Tibial nerve (tissue), 3 donors: ENCODE measurements at regions not wholly inside any gene's neighbourhood (a gene's known extent, or its start where the extent isn't known, plus 50 kb on each side); places are given as distances from the start of the nearest gene placed in this dataset.

Experiments
- POLR2A ChIP-seq, 2 donors: fragments of 450-650 bp; IDR thresholded peaks; one replicate each; pipeline ENCODE4 v1.6.1; 2017; ENCODE audit warnings: antibody characterized with exemption in 2 of 2, mild to moderate bottlenecking in 2 of 2, moderate library complexity in 2 of 2
- TF ChIP-seq, protein P1 (sequence below), 5 experiments: fragments of 200-600 bp in 3 of 5; fragments of 450-650 bp in 2 of 5; sonication (generic) in 3 of 5; IDR thresholded peaks; one replicate each; pipeline ENCODE4 v1.5.1; 2016 to 2019; ENCODE audit warnings: antibody characterized with exemption in 5 of 5, mild to moderate bottlenecking in 3 of 5, moderate library complexity in 2 of 5

DNA sequence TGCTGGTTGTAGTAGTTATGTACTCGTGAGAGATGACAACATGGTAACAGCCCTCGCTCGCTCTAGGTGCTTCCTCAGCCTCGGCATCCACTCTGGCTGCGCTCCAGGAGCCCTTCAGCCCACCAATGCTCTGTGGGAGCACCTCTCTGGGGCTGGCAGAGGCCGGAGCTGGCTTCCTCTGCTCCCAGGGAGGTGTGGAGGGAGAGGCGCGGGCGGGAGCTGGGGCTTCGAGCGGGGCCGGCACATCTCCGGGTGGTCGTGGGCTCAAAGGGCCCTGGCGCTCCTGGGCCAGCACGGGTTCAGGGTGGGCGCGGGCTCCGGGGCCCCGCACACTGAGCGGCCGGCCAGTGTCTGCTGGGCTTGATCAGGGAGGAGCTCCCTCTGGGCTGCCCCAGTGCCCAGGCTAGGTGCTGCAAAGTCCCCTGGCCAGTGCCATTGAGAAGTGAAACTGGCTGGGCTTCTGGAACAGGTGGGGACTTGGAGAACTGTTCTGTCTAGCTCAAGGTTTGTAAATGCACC lies 1012.1 kb downstream of the CNTNAP5 start:
- TF ChIP-seq POLR2A (IDR thresholded peaks at IDR 0.05) = no peak
- TF ChIP-seq, protein P1, sequence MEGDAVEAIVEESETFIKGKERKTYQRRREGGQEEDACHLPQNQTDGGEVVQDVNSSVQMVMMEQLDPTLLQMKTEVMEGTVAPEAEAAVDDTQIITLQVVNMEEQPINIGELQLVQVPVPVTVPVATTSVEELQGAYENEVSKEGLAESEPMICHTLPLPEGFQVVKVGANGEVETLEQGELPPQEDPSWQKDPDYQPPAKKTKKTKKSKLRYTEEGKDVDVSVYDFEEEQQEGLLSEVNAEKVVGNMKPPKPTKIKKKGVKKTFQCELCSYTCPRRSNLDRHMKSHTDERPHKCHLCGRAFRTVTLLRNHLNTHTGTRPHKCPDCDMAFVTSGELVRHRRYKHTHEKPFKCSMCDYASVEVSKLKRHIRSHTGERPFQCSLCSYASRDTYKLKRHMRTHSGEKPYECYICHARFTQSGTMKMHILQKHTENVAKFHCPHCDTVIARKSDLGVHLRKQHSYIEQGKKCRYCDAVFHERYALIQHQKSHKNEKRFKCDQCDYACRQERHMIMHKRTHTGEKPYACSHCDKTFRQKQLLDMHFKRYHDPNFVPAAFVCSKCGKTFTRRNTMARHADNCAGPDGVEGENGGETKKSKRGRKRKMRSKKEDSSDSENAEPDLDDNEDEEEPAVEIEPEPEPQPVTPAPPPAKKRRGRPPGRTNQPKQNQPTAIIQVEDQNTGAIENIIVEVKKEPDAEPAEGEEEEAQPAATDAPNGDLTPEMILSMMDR (IDR thresholded peaks at IDR 0.05) = no peak
